ENCODE measurements at regions not wholly inside any gene's neighbourhood (a gene's known extent, or its start where the extent isn't known, plus 50 kb on each side); places are given as distances from the start of the nearest gene placed in this dataset.

DNA sequence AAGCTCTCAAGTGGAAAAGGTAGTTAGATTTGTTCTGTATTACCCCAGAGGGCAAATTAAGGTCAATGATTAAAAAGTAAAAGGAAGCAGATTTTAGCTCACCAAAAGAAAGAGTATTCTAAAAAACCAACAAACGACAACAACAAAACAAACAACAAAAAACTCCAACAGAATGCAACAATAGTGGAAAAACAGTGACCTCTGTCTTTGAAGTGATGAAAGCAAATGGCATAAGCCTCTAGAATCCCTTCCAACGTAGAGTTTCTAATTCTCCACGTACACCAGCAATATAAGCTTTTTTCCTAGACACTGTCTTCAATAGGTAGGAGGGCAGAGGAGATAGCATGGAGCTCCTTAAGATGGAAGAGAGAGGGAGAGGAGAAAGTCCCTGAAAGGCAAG is 359.1 kb downstream of the TTLL7 start:
- no peak for TF ChIP-seq EP300 (IDR thresholded peaks at IDR 0.05; ENCODE audit: borderline replicate concordance)
- TF ChIP-seq TAF1 (IDR thresholded peaks at IDR 0.05; ENCODE audit: low read depth) = no peak
- no peak for TF ChIP-seq CREB1 (IDR thresholded peaks at IDR 0.05; ENCODE audit: low read depth)
- TF ChIP-seq, protein P1, sequence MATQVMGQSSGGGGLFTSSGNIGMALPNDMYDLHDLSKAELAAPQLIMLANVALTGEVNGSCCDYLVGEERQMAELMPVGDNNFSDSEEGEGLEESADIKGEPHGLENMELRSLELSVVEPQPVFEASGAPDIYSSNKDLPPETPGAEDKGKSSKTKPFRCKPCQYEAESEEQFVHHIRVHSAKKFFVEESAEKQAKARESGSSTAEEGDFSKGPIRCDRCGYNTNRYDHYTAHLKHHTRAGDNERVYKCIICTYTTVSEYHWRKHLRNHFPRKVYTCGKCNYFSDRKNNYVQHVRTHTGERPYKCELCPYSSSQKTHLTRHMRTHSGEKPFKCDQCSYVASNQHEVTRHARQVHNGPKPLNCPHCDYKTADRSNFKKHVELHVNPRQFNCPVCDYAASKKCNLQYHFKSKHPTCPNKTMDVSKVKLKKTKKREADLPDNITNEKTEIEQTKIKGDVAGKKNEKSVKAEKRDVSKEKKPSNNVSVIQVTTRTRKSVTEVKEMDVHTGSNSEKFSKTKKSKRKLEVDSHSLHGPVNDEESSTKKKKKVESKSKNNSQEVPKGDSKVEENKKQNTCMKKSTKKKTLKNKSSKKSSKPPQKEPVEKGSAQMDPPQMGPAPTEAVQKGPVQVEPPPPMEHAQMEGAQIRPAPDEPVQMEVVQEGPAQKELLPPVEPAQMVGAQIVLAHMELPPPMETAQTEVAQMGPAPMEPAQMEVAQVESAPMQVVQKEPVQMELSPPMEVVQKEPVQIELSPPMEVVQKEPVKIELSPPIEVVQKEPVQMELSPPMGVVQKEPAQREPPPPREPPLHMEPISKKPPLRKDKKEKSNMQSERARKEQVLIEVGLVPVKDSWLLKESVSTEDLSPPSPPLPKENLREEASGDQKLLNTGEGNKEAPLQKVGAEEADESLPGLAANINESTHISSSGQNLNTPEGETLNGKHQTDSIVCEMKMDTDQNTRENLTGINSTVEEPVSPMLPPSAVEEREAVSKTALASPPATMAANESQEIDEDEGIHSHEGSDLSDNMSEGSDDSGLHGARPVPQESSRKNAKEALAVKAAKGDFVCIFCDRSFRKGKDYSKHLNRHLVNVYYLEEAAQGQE (IDR thresholded peaks at IDR 0.05; ENCODE audit: low read depth) = no peak
- no peak for TF ChIP-seq RAD21 (IDR thresholded peaks at IDR 0.05; ENCODE audit: low read depth)
- TF ChIP-seq, protein P2, sequence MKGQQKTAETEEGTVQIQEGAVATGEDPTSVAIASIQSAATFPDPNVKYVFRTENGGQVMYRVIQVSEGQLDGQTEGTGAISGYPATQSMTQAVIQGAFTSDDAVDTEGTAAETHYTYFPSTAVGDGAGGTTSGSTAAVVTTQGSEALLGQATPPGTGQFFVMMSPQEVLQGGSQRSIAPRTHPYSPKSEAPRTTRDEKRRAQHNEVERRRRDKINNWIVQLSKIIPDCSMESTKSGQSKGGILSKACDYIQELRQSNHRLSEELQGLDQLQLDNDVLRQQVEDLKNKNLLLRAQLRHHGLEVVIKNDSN (IDR thresholded peaks at IDR 0.05) = no peak
- TF ChIP-seq, protein P3, sequence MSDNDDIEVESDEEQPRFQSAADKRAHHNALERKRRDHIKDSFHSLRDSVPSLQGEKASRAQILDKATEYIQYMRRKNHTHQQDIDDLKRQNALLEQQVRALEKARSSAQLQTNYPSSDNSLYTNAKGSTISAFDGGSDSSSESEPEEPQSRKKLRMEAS (IDR thresholded peaks at IDR 0.05) = no peak
- TF ChIP-seq EGR1 (IDR thresholded peaks at IDR 0.05) = no peak
- no peak for TF ChIP-seq FOXM1 (IDR thresholded peaks at IDR 0.05; ENCODE audit: borderline replicate concordance, low read depth)
- TF ChIP-seq YY1 (IDR thresholded peaks at IDR 0.05; ENCODE audit: low read depth) = no peak
- no peak for TF ChIP-seq TEAD4 (IDR thresholded peaks at IDR 0.05)
- TF ChIP-seq ZBTB7A (IDR thresholded peaks at IDR 0.05; ENCODE audit: low read depth) = no peak
- TF ChIP-seq NFIC (IDR thresholded peaks at IDR 0.05) = no peak

All from Ishikawa (cell line).